SK-N-SH treated with all-trans-retinoic acid at 6 μM for 48 hours (cell line): ENCODE measurements at regions not wholly inside any gene's neighbourhood (a gene's known extent, or its start where the extent isn't known, plus 50 kb on each side); places are given as distances from the start of the nearest gene placed in this dataset.

ENCODE experiments used
- ATAC-seq: fragments of 200-7000 bp; cut with Tn5 transposase; 3 replicates; pipeline ENCODE4 v1.9.1; 2020; ENCODE audit warnings: mild to moderate bottlenecking, moderate library complexity
- ARNTL ChIP-seq: fragments of 450-650 bp; formaldehyde crosslinking; IDR thresholded peaks from 2 replicates; pipeline ENCODE4 v1.5.0; 2020; ENCODE audit warnings: low read depth, mild to moderate bottlenecking, moderate library complexity, borderline replicate concordance
- BACH2 ChIP-seq: fragments of 250-450 bp; sonication (Bioruptor Pico); IDR thresholded peaks from 2 replicates; pipeline ENCODE4 v1.9.0; 2021; ENCODE audit warnings: mild to moderate bottlenecking, borderline replicate concordance
- CREB5 ChIP-seq: fragments of 250-450 bp; sonication (Bioruptor Pico); IDR thresholded peaks from 2 replicates; pipeline ENCODE4 v1.5.1; 2020; ENCODE audit warnings: low read depth, mild to moderate bottlenecking, moderate library complexity
- CSRNP3 ChIP-seq: fragments of 250-450 bp; sonication (Bioruptor Pico); IDR thresholded peaks from 2 replicates; pipeline ENCODE4 v1.5.1; 2021; ENCODE audit warnings: mild to moderate bottlenecking, moderate library complexity
- ESRRG ChIP-seq: fragments of 250-450 bp; sonication (Bioruptor Pico); IDR thresholded peaks from 2 replicates; pipeline ENCODE4 v1.6.1; 2021; ENCODE audit warnings: mild to moderate bottlenecking
- GLIS3 ChIP-seq: fragments of 250-450 bp; sonication (Bioruptor Pico); IDR thresholded peaks from 2 replicates; pipeline ENCODE4 v1.5.0; 2020; ENCODE audit warnings: mild to moderate bottlenecking, moderate library complexity
- ISL1 ChIP-seq: fragments of 250-450 bp; sonication (Bioruptor Pico); IDR thresholded peaks from 2 replicates; pipeline ENCODE4 v2.1.2; 2022; ENCODE audit warnings: mild to moderate bottlenecking, moderate library complexity
- OSR1 ChIP-seq: fragments of 250-450 bp; sonication (Bioruptor Pico); IDR thresholded peaks from 2 replicates; pipeline ENCODE4 v1.8.0; 2022; ENCODE audit warnings: moderate library complexity, mild to moderate bottlenecking, inconsistent platforms
- PATZ1 ChIP-seq: fragments of 250-450 bp; sonication (Bioruptor Pico); IDR thresholded peaks from 2 replicates; pipeline ENCODE4 v1.8.0; 2020; ENCODE audit warnings: mild to moderate bottlenecking, moderate library complexity, borderline replicate concordance
- POU6F1 ChIP-seq: fragments of 250-450 bp; sonication (Bioruptor Pico); IDR thresholded peaks from 2 replicates; pipeline ENCODE4 v1.8.0; 2021; ENCODE audit warnings: low read depth, mild to moderate bottlenecking, moderate library complexity, borderline replicate concordance
- RARB ChIP-seq: fragments of 250-450 bp; sonication (Bioruptor Pico); IDR thresholded peaks from 2 replicates; pipeline ENCODE4 v1.8.0; 2021; ENCODE audit warnings: mild to moderate bottlenecking, moderate library complexity
- SNAI2 ChIP-seq: fragments of 250-450 bp; sonication (Bioruptor Pico); IDR thresholded peaks from 2 replicates; pipeline ENCODE4 v1.5.0; 2020; ENCODE audit warnings: mild to moderate bottlenecking, moderate library complexity
- TCF4 ChIP-seq: fragments of 250-450 bp; sonication (Bioruptor Pico); IDR thresholded peaks from 2 replicates; pipeline ENCODE4 v1.8.0; 2021; ENCODE audit warnings: mild to moderate bottlenecking, moderate library complexity, borderline replicate concordance
- TOX ChIP-seq: fragments of 250-450 bp; sonication (Bioruptor Pico); IDR thresholded peaks from 2 replicates; pipeline ENCODE4 v1.8.0; 2021; ENCODE audit warnings: mild to moderate bottlenecking, moderate library complexity, borderline replicate concordance
- TSHZ2 ChIP-seq: fragments of 250-450 bp; sonication (Bioruptor Pico); IDR thresholded peaks from 2 replicates; pipeline ENCODE4 v1.5.0; 2020; ENCODE audit warnings: mild to moderate bottlenecking, moderate library complexity
- ZC3H10 ChIP-seq: fragments of 250-450 bp; sonication (Bioruptor Pico); IDR thresholded peaks from 2 replicates; pipeline ENCODE4 v1.5.1; 2021; ENCODE audit warnings: mild to moderate bottlenecking, moderate library complexity
- ZFP30 ChIP-seq: fragments of 450-650 bp; formaldehyde crosslinking; IDR thresholded peaks from 2 replicates; pipeline ENCODE4 v1.5.0; 2022; ENCODE audit warnings: mild to moderate bottlenecking, moderate library complexity
- ZNF565 ChIP-seq: fragments of 450-650 bp; formaldehyde crosslinking; conservative IDR thresholded peaks from 2 replicates; pipeline ENCODE4 v1.5.0; 2020; ENCODE audit warnings: low read depth, mild to moderate bottlenecking, moderate library complexity
- ZNF8 ChIP-seq: fragments of 450-650 bp; formaldehyde crosslinking; IDR thresholded peaks from 2 replicates; pipeline ENCODE4 v1.5.0; 2020; ENCODE audit warnings: mild to moderate bottlenecking, moderate library complexity

- no peak for TF ChIP-seq RARB (CRISPR knock-in tag)
- TF ChIP-seq ZNF8: no peak
- TF ChIP-seq TCF4: no peak
- no peak for TF ChIP-seq ESRRG
- TF ChIP-seq TSHZ2 (CRISPR knock-in tag): no peak
- TF ChIP-seq BACH2 (CRISPR knock-in tag): no peak
- peak; percentile 86 for ATAC-seq
Measured at GRCh38 chr2:109689182-109689930, 75.2 kb downstream of the SOWAHC start.

GRCh38 chr2:109689973-109690372 lies 75.8 kb downstream of the SOWAHC start:
- TF ChIP-seq GLIS3 (CRISPR knock-in tag): no peak
- TF ChIP-seq RARB (CRISPR knock-in tag): no peak
- no peak for TF ChIP-seq CREB5 (CRISPR knock-in tag)
- no peak for TF ChIP-seq POU6F1
- TF ChIP-seq ISL1 (CRISPR knock-in tag): no peak
- TF ChIP-seq ZFP30 (CRISPR knock-in tag): no peak
- no peak for TF ChIP-seq TCF4
- TF ChIP-seq ESRRG: no peak
- ATAC-seq: peak; percentile 36

- ATAC-seq: no peak
- TF ChIP-seq ZFP30 (CRISPR knock-in tag) (no peak), OSR1 (CRISPR knock-in tag) (no peak), GLIS3 (CRISPR knock-in tag) (no peak), BACH2 (CRISPR knock-in tag) (no peak), TOX (CRISPR knock-in tag) (no peak), ZNF565 (CRISPR knock-in tag) (no peak), ESRRG (no peak), PATZ1 (CRISPR knock-in tag) (no peak), CSRNP3 (no peak), RARB (CRISPR knock-in tag) (no peak), ISL1 (CRISPR knock-in tag) (no peak)
Measured at GRCh38 chr2:109690457-109690821, 76.3 kb downstream of the SOWAHC start.

GRCh38 chr2:109690822-109691541 lies 76.8 kb downstream of the SOWAHC start:
- no peak for ATAC-seq
- TF ChIP-seq RARB (CRISPR knock-in tag) (no peak), ISL1 (CRISPR knock-in tag) (no peak), CSRNP3 (no peak), TSHZ2 (CRISPR knock-in tag) (no peak), OSR1 (CRISPR knock-in tag) (no peak), TCF4 (no peak), ZC3H10 (CRISPR knock-in tag) (no peak), BACH2 (CRISPR knock-in tag) (no peak), SNAI2 (CRISPR knock-in tag) (no peak), ARNTL (CRISPR knock-in tag) (no peak), ZFP30 (CRISPR knock-in tag) (no peak)
